ENCODE measurements at regions not wholly inside any gene's neighbourhood (a gene's known extent, or its start where the extent isn't known, plus 50 kb on each side); places are given as distances from the start of the nearest gene placed in this dataset.

DNA sequence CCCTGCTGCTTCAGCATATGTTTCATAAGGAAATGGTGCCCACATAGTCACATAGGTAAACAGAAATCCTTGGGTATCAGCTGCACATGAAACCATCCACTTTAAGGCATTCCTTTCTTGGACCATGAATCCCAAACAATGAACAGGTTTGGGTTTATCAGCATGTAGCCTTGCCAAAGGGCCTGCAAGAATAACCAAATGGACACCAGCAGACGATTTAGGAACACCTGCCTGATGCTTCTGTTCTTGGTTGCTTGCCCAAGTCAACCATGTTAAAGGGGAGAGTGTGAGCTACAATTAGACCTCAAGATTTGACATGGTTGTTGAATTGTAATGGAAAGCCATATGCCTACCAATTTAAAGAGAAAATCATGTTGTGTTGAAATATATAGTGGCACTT is 1342.7 kb upstream of the PIK3C3 start:
- Histone ChIP-seq H3K9ac (ENCODE audit: low read depth, low read length, poor library complexity) (no peak overlapping the region), H2BK12ac (ENCODE audit: low read length) (no peak overlapping the region), H3K27ac (replicated peaks; ENCODE audit: low read length) (no peak overlapping the region), H2AK5ac (ENCODE audit: low read depth, low read length) (no peak overlapping the region), H3K4ac (ENCODE audit: low read length) (no peak overlapping the region), H3K36me3 (replicated peaks in 1 of 2; ENCODE audit: control insufficient read depth in 2 of 2, insufficient read depth in 2 of 2, low read length in 2 of 2) (no peaks in the 10 kb centered on the region), H3K4me1 (ENCODE audit: control insufficient read depth in 2 of 2, insufficient read depth in 1 of 2, low read depth in 1 of 2, low read length in 2 of 2) (no peaks in the 10 kb centered on the region), H4K91ac (ENCODE audit: low read depth, low read length, poor library complexity) (no peak overlapping the region), H2BK5ac (ENCODE audit: low read length) (no peak overlapping the region), H3K23ac (ENCODE audit: low read depth, low read length, poor library complexity) (no peak overlapping the region), H3K4me2 (ENCODE audit: insufficient read depth, low read length, poor library complexity, severe bottlenecking) (no peak overlapping the region), H3K27me3 (ENCODE audit: control insufficient read depth in 3 of 3, insufficient read depth in 3 of 3, low read depth in 1 of 3, low read length in 3 of 3) (no peaks in the 10 kb centered on the region), H3K79me1 (ENCODE audit: low read depth, low read length) (no peaks in the 10 kb centered on the region), H3K9me3 (replicated peaks in 1 of 2; ENCODE audit: control insufficient read depth in 2 of 2, insufficient read depth in 1 of 2, low read depth in 1 of 2, low read length in 2 of 2) (no peaks in the 10 kb centered on the region), H2BK120ac (ENCODE audit: low read depth, low read length) (no peak overlapping the region), H2BK15ac (ENCODE audit: low read length) (no peak overlapping the region), H3K18ac (ENCODE audit: low read length) (no peak overlapping the region), H3K14ac (ENCODE audit: low read length) (no peak overlapping the region), H2AFZ (ENCODE audit: low read length) (no peak overlapping the region), H4K8ac (ENCODE audit: low read depth, low read length) (no peak overlapping the region), H3K4me3 (ENCODE audit: low read length in 2 of 2) (no peak overlapping the region)
- DNase-seq (ENCODE audit: low spot score): no peak
- no CpG with 5 or more reads among the region's 1 CpG for whole genome bisulfite sequencing, 2 donors (ENCODE audit: extremely low coverage in 2 of 2, insufficient read length in 2 of 2, insufficient replicate concordance in 1 of 2)

DNA sequence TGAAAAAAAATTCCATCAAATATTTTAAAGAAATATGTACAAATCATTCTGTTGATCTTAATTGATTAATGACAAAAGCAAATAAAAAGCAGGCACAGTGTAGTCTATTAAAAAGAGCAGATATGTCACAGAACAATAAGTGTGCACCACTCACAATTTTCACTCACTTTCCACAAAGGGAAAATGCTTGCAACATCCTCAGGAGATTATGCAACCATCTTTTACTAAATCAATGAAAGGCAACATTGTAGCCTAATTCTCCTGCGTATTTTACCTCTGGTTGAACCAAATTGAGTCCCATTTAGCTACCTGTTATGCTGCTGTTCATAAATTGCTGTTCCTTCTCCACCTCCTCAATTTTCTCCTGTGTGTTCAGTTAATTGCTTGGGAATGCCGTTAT is 1346.8 kb upstream of the PIK3C3 start:
- Histone ChIP-seq H3K4me1 (ENCODE audit: control insufficient read depth in 2 of 2, insufficient read depth in 1 of 2, low read depth in 1 of 2, low read length in 2 of 2) (no peaks in the 10 kb centered on the region), H3K36me3 (replicated peaks in 1 of 2; ENCODE audit: control insufficient read depth in 2 of 2, insufficient read depth in 2 of 2, low read length in 2 of 2) (no peaks in the 10 kb centered on the region), H3K27me3 (ENCODE audit: control insufficient read depth in 3 of 3, insufficient read depth in 3 of 3, low read depth in 1 of 3, low read length in 3 of 3) (no peaks in the 10 kb centered on the region), H3K79me1 (ENCODE audit: low read depth, low read length) (no peaks in the 10 kb centered on the region), H2BK120ac (ENCODE audit: low read depth, low read length) (no peak overlapping the region), H3K4me3 (ENCODE audit: low read length in 2 of 2) (no peak overlapping the region), H3K4ac (ENCODE audit: low read length) (no peak overlapping the region), H3K9ac (ENCODE audit: low read depth, low read length, poor library complexity) (no peak overlapping the region), H4K91ac (ENCODE audit: low read depth, low read length, poor library complexity) (no peak overlapping the region), H3K23ac (ENCODE audit: low read depth, low read length, poor library complexity) (no peak overlapping the region), H3K18ac (ENCODE audit: low read length) (no peak overlapping the region), H2BK15ac (ENCODE audit: low read length) (no peak overlapping the region), H3K9me3 (replicated peaks in 1 of 2; ENCODE audit: control insufficient read depth in 2 of 2, insufficient read depth in 1 of 2, low read depth in 1 of 2, low read length in 2 of 2) (no peaks in the 10 kb centered on the region), H2AK5ac (ENCODE audit: low read depth, low read length) (no peak overlapping the region), H2AFZ (ENCODE audit: low read length) (no peak overlapping the region), H2BK12ac (ENCODE audit: low read length) (no peak overlapping the region), H2BK5ac (ENCODE audit: low read length) (no peak overlapping the region), H3K27ac (replicated peaks; ENCODE audit: low read length) (no peak overlapping the region), H3K14ac (ENCODE audit: low read length) (no peak overlapping the region), H4K8ac (ENCODE audit: low read depth, low read length) (no peak overlapping the region), H3K4me2 (ENCODE audit: insufficient read depth, low read length, poor library complexity, severe bottlenecking) (no peak overlapping the region)
- no CpG with 5 or more reads among the region's 2 CpGs for WGBS, 2 donors (ENCODE audit: extremely low coverage in 2 of 2, insufficient read length in 2 of 2, insufficient replicate concordance in 1 of 2)
- DNase-seq (ENCODE audit: low spot score): no peak

DNA sequence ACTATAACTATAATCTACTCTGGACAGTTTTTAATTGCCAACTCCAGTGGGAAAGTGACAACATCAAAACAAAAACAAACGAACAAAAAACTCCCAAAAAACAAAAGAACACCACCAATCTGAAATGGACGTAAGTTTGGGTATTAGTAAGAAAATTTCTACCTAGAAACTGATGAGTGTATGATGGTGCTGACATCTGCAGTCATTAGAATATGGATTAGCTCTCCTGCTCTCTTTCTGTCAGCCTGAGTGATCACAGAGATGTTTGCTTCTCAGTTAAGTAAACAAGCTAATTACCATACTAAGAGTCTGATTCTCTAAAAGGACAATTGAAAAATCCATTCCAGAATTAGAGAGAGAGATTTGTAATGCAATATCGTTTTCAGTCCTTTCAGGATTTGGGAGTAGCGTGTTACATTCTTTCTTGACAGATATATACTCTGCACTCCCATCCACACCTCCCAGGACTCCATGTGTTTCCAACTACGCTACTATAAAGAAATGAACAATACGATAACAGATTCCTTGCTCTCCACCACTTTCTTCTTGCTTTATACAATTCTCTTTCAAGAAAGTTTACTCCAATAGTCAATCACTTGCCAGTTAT is 1347.4 kb upstream of the PIK3C3 start:
- Histone ChIP-seq H2BK120ac (ENCODE audit: low read depth, low read length) (no peak overlapping the region), H3K4me2 (ENCODE audit: insufficient read depth, low read length, poor library complexity, severe bottlenecking) (no peak overlapping the region), H3K36me3 (replicated peaks in 1 of 2; ENCODE audit: control insufficient read depth in 2 of 2, insufficient read depth in 2 of 2, low read length in 2 of 2) (no peaks in the 10 kb centered on the region), H4K91ac (ENCODE audit: low read depth, low read length, poor library complexity) (no peak overlapping the region), H3K18ac (ENCODE audit: low read length) (no peak overlapping the region), H2BK5ac (ENCODE audit: low read length) (no peak overlapping the region), H2AFZ (ENCODE audit: low read length) (no peak overlapping the region), H3K79me1 (ENCODE audit: low read depth, low read length) (no peaks in the 10 kb centered on the region), H3K4me1 (ENCODE audit: control insufficient read depth in 2 of 2, insufficient read depth in 1 of 2, low read depth in 1 of 2, low read length in 2 of 2) (no peaks in the 10 kb centered on the region), H2AK5ac (ENCODE audit: low read depth, low read length) (no peak overlapping the region), H3K9ac (ENCODE audit: low read depth, low read length, poor library complexity) (no peak overlapping the region), H3K4me3 (ENCODE audit: low read length in 2 of 2) (no peak overlapping the region), H3K4ac (ENCODE audit: low read length) (no peak overlapping the region), H2BK12ac (ENCODE audit: low read length) (no peak overlapping the region), H3K27me3 (ENCODE audit: control insufficient read depth in 3 of 3, insufficient read depth in 3 of 3, low read depth in 1 of 3, low read length in 3 of 3) (no peaks in the 10 kb centered on the region), H3K23ac (ENCODE audit: low read depth, low read length, poor library complexity) (no peak overlapping the region), H3K14ac (ENCODE audit: low read length) (no peak overlapping the region), H4K8ac (ENCODE audit: low read depth, low read length) (no peak overlapping the region), H3K27ac (replicated peaks; ENCODE audit: low read length) (no peak overlapping the region), H2BK15ac (ENCODE audit: low read length) (no peak overlapping the region), H3K9me3 (replicated peaks in 1 of 2; ENCODE audit: control insufficient read depth in 2 of 2, insufficient read depth in 1 of 2, low read depth in 1 of 2, low read length in 2 of 2) (no peaks in the 10 kb centered on the region)
- no peak for DNase-seq (ENCODE audit: low spot score)
- WGBS, 2 donors (ENCODE audit: extremely low coverage in 2 of 2, insufficient read length in 2 of 2, insufficient replicate concordance in 1 of 2): no CpG with 5 or more reads among the region's 6 CpGs

- Histone ChIP-seq H3K27ac (replicated peaks; ENCODE audit: low read length) (no peak overlapping the region), H3K18ac (ENCODE audit: low read length) (no peak overlapping the region), H2AK5ac (ENCODE audit: low read depth, low read length) (no peak overlapping the region), H3K9ac (ENCODE audit: low read depth, low read length, poor library complexity) (no peak overlapping the region), H3K36me3 (replicated peaks in 1 of 2; ENCODE audit: control insufficient read depth in 2 of 2, insufficient read depth in 2 of 2, low read length in 2 of 2) (no peaks in the 10 kb centered on the region), H2BK12ac (ENCODE audit: low read length) (no peak overlapping the region), H3K79me1 (ENCODE audit: low read depth, low read length) (no peaks in the 10 kb centered on the region), H4K91ac (ENCODE audit: low read depth, low read length, poor library complexity) (no peak overlapping the region), H3K4me2 (ENCODE audit: insufficient read depth, low read length, poor library complexity, severe bottlenecking) (no peak overlapping the region), H3K27me3 (ENCODE audit: control insufficient read depth in 3 of 3, insufficient read depth in 3 of 3, low read depth in 1 of 3, low read length in 3 of 3) (no peaks in the 10 kb centered on the region), H2BK5ac (ENCODE audit: low read length) (no peak overlapping the region), H4K8ac (ENCODE audit: low read depth, low read length) (no peak overlapping the region), H3K23ac (ENCODE audit: low read depth, low read length, poor library complexity) (no peak overlapping the region), H3K9me3 (replicated peaks in 1 of 2; ENCODE audit: control insufficient read depth in 2 of 2, insufficient read depth in 1 of 2, low read depth in 1 of 2, low read length in 2 of 2) (no peaks in the 10 kb centered on the region), H3K4me1 (ENCODE audit: control insufficient read depth in 2 of 2, insufficient read depth in 1 of 2, low read depth in 1 of 2, low read length in 2 of 2) (no peaks in the 10 kb centered on the region), H2BK15ac (ENCODE audit: low read length) (no peak overlapping the region), H2AFZ (ENCODE audit: low read length) (no peak overlapping the region), H3K4ac (ENCODE audit: low read length) (no peak overlapping the region), H2BK120ac (ENCODE audit: low read depth, low read length) (no peak overlapping the region), H3K14ac (ENCODE audit: low read length) (no peak overlapping the region), H3K4me3 (ENCODE audit: low read length in 2 of 2) (no peak overlapping the region)
- DNase-seq (ENCODE audit: low spot score): no peak
- no CpG with 5 or more reads among the region's 1 CpG for WGBS, 2 donors (ENCODE audit: extremely low coverage in 2 of 2, insufficient read length in 2 of 2, insufficient replicate concordance in 1 of 2)
Observed at GRCh38 chr18:40606996-40607395, 1348.0 kb upstream of the PIK3C3 start.

All from neuronal stem cell (in vitro differentiated cells).